D341Med (cell line): ENCODE measurements at regions not wholly inside any gene's neighbourhood (a gene's known extent, or its start where the extent isn't known, plus 50 kb on each side); places are given as distances from the start of the nearest gene placed in this dataset.

ENCODE experiments used
- DNase-seq: peaks from one replicate; pipeline ENCODE4 v3.0.0; 2012; ENCODE audit warnings: low spot score

GRCh38 chr2:238581126-238581525, 154.4 kb downstream of the ASB1 start:
- no peak for DNase-seq

- DNase-seq: no peak
These were observed 155.4 kb downstream of the ASB1 start for GRCh38 chr2:238582159-238582558.

- peak; percentile 3 for DNase-seq
These were observed 157.9 kb downstream of the ASB1 start for GRCh38 chr2:238584617-238585016.

GRCh38 chr2:238585836-238586821, 159.4 kb downstream of the ASB1 start:
- peak; percentile 11 for DNase-seq

- peak; percentile 3 for DNase-seq
These were observed 160.4 kb downstream of the ASB1 start for GRCh38 chr2:238586931-238587775.

GRCh38 chr2:238587776-238588660, 161.3 kb downstream of the ASB1 start:
- peak; percentile 4 for DNase-seq

- no peak for DNase-seq
These were observed 163.1 kb downstream of the ASB1 start for GRCh38 chr2:238589591-238590460.

GRCh38 chr2:238591732-238592131, 165.0 kb downstream of the ASB1 start:
- no peak for DNase-seq

- DNase-seq: no peak
These were observed 166.5 kb downstream of the ASB1 start for GRCh38 chr2:238593236-238593635.

GRCh38 chr2:238593678-238594077, 167.0 kb downstream of the ASB1 start:
- DNase-seq: no peak

GRCh38 chr2:238594796-238595749, 168.3 kb downstream of the ASB1 start:
- no peak for DNase-seq

GRCh38 chr2:238595750-238596570, 169.2 kb downstream of the ASB1 start:
- no peak for DNase-seq

GRCh38 chr2:238596571-238597551, 170.1 kb downstream of the ASB1 start:
- no peak for DNase-seq

- no peak for DNase-seq
These were observed 171.2 kb downstream of the ASB1 start for GRCh38 chr2:238597638-238598528.

- DNase-seq: no peak
These were observed 172.2 kb downstream of the ASB1 start for GRCh38 chr2:238598802-238599530.
